NB4 (cell line): ENCODE measurements at regions not wholly inside any gene's neighbourhood (a gene's known extent, or its start where the extent isn't known, plus 50 kb on each side); places are given as distances from the start of the nearest gene placed in this dataset.

Experiments used
- CTCF ChIP-seq: IDR thresholded peaks from one replicate; pipeline ENCODE4 v1.5.1; 2012; ENCODE audit warnings: low read depth, low read length
- POLR2A ChIP-seq: IDR thresholded peaks from 2 replicates; pipeline ENCODE4 v1.6.1; 2011; ENCODE audit warnings: mild to moderate bottlenecking; ENCODE audit not compliant: insufficient read length; ENCODE audit errors: extremely low read depth
- TF ChIP-seq, protein P1 (sequence below): IDR thresholded peaks from 2 replicates; pipeline ENCODE4 v1.6.1; 2011; ENCODE audit warnings: low read depth, low read length

DNA sequence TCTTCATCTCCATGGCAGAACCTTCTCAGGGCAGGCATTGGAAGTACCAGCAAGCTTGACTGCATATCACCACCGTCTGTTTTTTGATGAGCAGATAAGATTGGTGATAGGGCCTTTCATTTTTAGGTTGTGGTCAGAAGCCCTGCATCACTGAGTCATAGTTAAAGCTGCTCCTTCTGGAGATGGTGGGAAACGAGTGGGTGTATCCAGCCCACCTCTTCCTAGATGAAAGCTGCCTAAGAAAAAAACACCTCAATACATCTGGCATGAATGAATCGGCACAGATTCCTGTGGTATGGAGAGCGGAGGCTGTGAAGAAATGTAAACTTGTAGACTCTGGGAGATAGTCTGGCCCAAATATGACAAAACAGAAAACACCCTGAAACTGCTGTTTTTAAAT is 248.7 kb upstream of the EGLN3 start:
- TF ChIP-seq CTCF (no peak), POLR2A (no peak)
- TF ChIP-seq, protein P1, sequence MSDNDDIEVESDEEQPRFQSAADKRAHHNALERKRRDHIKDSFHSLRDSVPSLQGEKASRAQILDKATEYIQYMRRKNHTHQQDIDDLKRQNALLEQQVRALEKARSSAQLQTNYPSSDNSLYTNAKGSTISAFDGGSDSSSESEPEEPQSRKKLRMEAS, result no peak
